ENCODE measurements at regions not wholly inside any gene's neighbourhood (a gene's known extent, or its start where the extent isn't known, plus 50 kb on each side); places are given as distances from the start of the nearest gene placed in this dataset.

- TF ChIP-seq JUNB (IDR thresholded peaks at IDR 0.05) (no peak), ZBTB33 (IDR thresholded peaks at IDR 0.05) (no peak), POLR2AphosphoS5 (IDR thresholded peaks at IDR 0.05; ENCODE audit: low read length) (no peak), FOXK2 (IDR thresholded peaks at IDR 0.05) (no peak), EZH2 (IDR thresholded peaks at IDR 0.05; ENCODE audit: borderline replicate concordance, control insufficient read depth, low read depth, low read length) (no peak), REST (IDR thresholded peaks at IDR 0.05; ENCODE audit: low read depth, low read length) (no peak), CEBPB (IDR thresholded peaks at IDR 0.05; ENCODE audit: borderline replicate concordance in 1 of 2, low read depth in 2 of 2, low read length in 2 of 2) (no peak), E2F8 (IDR thresholded peaks at IDR 0.05; ENCODE audit: low read depth, partially characterized antibody) (no peak), JUND (IDR thresholded peaks at IDR 0.05; ENCODE audit: low read depth, low read length) (no peak)
Observed at GRCh38 chr7:115478426-115478825, 552.1 kb downstream of the TFEC start.
